GM21619 (cell line): ENCODE measurements at regions not wholly inside any gene's neighbourhood (a gene's known extent, or its start where the extent isn't known, plus 50 kb on each side); places are given as distances from the start of the nearest gene placed in this dataset.

ENCODE experiments used
- ATAC-seq: cut with Tn5 transposase; IDR thresholded peaks from one replicate; pipeline ENCODE4 v1.9.1; 2021; ENCODE audit not compliant: unreplicated experiment

DNA sequence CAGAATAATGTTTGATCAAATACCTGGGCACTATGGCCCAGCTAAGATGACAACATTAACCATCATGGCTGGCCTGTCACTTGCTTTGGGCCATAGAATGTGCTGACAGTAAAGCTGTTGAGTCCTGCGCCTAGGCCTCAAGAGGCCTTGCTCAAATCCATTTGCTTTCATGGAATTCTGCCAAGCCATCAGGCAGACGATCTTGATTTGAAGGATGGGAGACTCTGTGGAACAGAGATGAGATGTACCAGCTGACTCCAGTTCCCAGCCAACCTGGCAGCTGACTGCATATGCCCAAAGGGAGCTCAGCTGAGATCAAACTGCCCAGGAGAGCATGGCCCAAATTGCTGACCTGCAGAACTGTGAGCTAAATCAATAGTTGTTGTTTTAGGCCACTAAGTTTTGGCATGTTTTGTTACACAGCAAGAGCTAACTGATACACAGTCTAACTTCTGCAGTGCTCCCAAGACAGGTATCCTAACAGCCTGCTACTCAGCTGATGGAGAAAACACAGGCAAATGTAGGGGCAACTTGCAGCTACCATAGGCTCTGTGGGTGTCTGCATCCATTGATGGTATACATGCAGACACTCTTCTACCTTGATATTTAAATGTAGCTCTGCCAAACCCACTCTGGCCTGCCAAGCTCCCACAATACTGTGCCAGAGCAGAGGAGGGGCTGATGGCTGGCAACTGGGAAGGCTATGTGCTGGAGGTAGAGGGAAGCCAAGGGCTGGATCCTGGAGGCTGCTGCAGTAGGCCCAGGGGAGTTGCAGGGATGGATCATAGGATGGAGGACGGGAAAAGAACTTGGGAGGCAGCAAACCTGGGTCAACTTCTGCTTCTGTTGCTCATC is 55.2 kb upstream of the RNF24 start:
- ATAC-seq: no peak

GRCh38 chr20:4069751-4070150 is 54.4 kb upstream of the RNF24 start:
- ATAC-seq: no peak

- ATAC-seq: no peak
Observed at GRCh38 chr20:4068708-4069107, 53.4 kb upstream of the RNF24 start.

DNA sequence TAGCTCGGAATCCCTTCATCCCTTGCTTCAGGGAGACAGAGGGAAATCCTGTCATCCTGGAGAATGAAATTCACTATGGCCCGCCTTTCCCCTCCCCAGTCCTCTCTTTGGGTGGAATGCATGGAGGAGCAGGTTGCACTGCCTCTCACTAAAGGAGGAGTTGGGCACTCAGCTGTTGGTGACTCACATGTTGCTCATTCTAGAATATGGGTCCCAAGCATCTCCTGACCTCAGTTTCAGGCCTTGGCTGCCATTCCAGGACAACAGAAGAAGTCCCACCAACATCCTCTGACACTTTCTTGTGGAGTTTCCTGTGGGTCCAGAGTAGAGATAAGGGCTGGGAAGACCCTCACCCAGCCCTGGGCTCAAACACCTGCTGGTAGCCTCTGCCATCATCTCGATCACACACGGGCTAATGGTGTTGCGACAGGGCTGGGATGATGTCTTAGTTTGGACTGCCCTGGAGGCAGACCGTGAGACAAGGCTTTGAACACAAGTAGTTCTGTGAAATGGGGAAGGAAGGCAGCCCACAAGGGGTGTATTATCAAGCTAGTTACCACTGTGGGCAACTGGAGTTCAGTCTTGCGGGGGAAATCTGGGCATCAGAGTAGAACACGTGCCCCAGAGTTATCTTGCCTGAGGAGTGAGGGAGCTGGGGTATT is 52.4 kb upstream of the RNF24 start:
- ATAC-seq: no peak

DNA sequence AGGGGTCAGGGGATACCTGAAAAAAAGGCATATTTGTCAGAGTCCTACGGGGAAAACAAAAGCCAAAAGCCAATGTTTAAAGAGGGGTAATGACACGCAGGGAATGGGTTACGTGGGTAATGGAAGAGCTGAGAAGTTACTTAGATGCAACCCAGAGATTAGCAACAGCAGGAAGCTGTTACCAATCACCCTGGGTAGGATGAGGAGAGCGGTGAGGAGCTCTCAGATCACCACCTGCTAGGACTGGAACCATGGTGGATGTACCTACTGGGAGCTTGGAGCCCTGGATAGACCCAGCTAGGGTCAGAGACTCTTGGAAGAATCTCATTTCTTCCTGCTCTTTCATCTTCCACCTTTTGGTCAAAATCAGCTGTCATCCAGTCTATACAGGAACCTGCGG is 51.2 kb upstream of the RNF24 start:
- ATAC-seq: no peak

DNA sequence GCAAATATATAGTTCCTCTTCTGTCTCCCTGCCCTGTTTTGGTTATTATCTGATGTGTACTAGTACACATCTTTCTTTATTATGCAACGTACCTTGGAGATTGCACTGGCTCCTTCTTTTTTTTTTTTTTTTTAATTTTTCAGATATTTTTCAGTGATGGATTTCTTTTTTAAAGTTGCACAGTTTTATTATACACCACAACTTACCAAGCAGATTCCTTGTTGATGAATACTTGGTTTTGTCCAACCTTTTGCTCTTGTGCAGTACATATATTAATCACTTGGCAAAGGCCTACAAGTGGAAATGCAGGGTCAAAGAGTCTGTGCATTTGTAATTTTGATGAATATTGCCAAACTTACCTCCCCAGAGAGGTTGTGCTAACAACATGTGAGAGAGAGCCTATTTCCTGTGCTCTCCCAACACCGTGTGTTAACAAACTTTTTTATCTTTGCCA is 50.1 kb upstream of the RNF24 start:
- ATAC-seq: no peak
